GM23338 (cell line): ENCODE measurements at regions not wholly inside any gene's neighbourhood (a gene's known extent, or its start where the extent isn't known, plus 50 kb on each side); places are given as distances from the start of the nearest gene placed in this dataset.

Experiments
- ATAC-seq: fragments of 200-7000 bp; cut with Tn5 transposase; 3 replicates; pipeline ENCODE4 v1.9.1; 2020
- DNase-seq: peaks from one replicate; pipeline ENCODE4 v3.0.0-alpha.2; 2015; ENCODE audit warnings: low spot score
- H2AFZ ChIP-seq: fragments of 200-600 bp; sonication (generic); 2 replicates; pipeline ENCODE4 v1.8.0; 2016; ENCODE audit warnings: antibody characterized with exemption, mild to moderate bottlenecking, moderate library complexity
- H3F3A ChIP-seq: fragments of 200-600 bp; sonication (generic); replicated peaks from 2 replicates; pipeline ENCODE4 v1.8.0; 2017; ENCODE audit warnings: antibody characterized with exemption, mixed run types, low read depth
- H3K27ac ChIP-seq: fragments of 200-600 bp; sonication (generic); 2 replicates; pipeline ENCODE4 v1.6.1; 2016; ENCODE audit warnings: low read depth
- H3K27me3 ChIP-seq: fragments of 200-600 bp; sonication (generic); 2 replicates; pipeline ENCODE4 v1.8.0; 2016; ENCODE audit warnings: mild to moderate bottlenecking, mixed run types, moderate library complexity; ENCODE audit not compliant: insufficient read depth
- H3K36me3 ChIP-seq: fragments of 200-600 bp; sonication (generic); 2 replicates; pipeline ENCODE4 v1.8.0; 2016; ENCODE audit warnings: mild to moderate bottlenecking; ENCODE audit not compliant: insufficient read depth
- H3K4me1 ChIP-seq: fragments of 200-600 bp; sonication (generic); 2 replicates; pipeline ENCODE4 v1.8.0; 2016; ENCODE audit warnings: mild to moderate bottlenecking, moderate library complexity; ENCODE audit not compliant: insufficient read depth
- H3K4me2 ChIP-seq: fragments of 200-600 bp; sonication (generic); 2 replicates; pipeline ENCODE4 v1.7.1; 2017; ENCODE audit warnings: mixed run types
- H3K4me3 ChIP-seq: fragments of 200-600 bp; sonication (generic); 2 replicates; pipeline ENCODE4 v1.6.1; 2016; ENCODE audit warnings: mixed run types
- H3K79me2 ChIP-seq: fragments of 200-600 bp; sonication (generic); replicated peaks from 2 replicates; pipeline ENCODE4 v1.8.0; 2017; ENCODE audit warnings: mild to moderate bottlenecking; ENCODE audit not compliant: insufficient read depth
- H3K9me2 ChIP-seq: fragments of 200-600 bp; sonication (generic); 2 replicates; pipeline ENCODE4 v1.8.0; 2017; ENCODE audit not compliant: insufficient read depth
- H4K20me1 ChIP-seq: fragments of 200-600 bp; sonication (generic); replicated peaks from 2 replicates; pipeline ENCODE4 v1.8.0; 2017; ENCODE audit warnings: mild to moderate bottlenecking; ENCODE audit not compliant: insufficient read depth
- H3K27ac Mint-ChIP-seq: 2 replicates; pipeline ENCODE4 v1.8.0; 2020; ENCODE audit warnings: inconsistent platforms, mild to moderate bottlenecking, moderate library complexity, mixed read lengths
- H3K27me3 Mint-ChIP-seq: 3 replicates; pipeline ENCODE4 v1.8.0; 2022; ENCODE audit warnings: low read depth, mild to moderate bottlenecking, moderate library complexity, mixed read lengths, inconsistent platforms; ENCODE audit not compliant: insufficient read depth, poor library complexity
- H3K36me3 Mint-ChIP-seq: 3 replicates; pipeline ENCODE4 v1.8.0; 2021; ENCODE audit warnings: low read depth, mild to moderate bottlenecking, inconsistent platforms, moderate library complexity, mixed read lengths
- H3K4me1 Mint-ChIP-seq: 3 replicates; pipeline ENCODE4 v1.8.0; 2020; ENCODE audit warnings: mild to moderate bottlenecking, inconsistent platforms, mixed read lengths
- H3K4me3 Mint-ChIP-seq: 3 replicates; pipeline ENCODE4 v1.8.0; 2021; ENCODE audit warnings: moderate library complexity, mild to moderate bottlenecking, inconsistent platforms, mixed read lengths
- H3K9me3 Mint-ChIP-seq: 3 replicates; pipeline ENCODE4 v1.8.0; 2020; ENCODE audit warnings: moderate library complexity, mild to moderate bottlenecking, inconsistent platforms, mixed read lengths
- CREB1 ChIP-seq: fragments of 250-450 bp; sonication (Bioruptor Pico); IDR thresholded peaks from 2 replicates; pipeline ENCODE4 v1.5.0; 2020; ENCODE audit warnings: low read depth, mild to moderate bottlenecking, moderate library complexity
- CTCF ChIP-seq, 2 experiments: fragments of 200-600 bp in 1 of 2; sonication (generic) in 1 of 2; conservative IDR thresholded peaks; 2 replicates each; pipeline versions ENCODE4 v1.5.1 to v1.6.1; 2016 to 2017; ENCODE audit warnings: antibody characterized with exemption in 2 of 2, low read depth in 2 of 2, mild to moderate bottlenecking in 2 of 2, moderate library complexity in 1 of 2
- EZH2 ChIP-seq: fragments of 200-600 bp; sonication (generic); IDR thresholded peaks from one replicate; pipeline ENCODE4 v1.8.0; 2017; ENCODE audit warnings: antibody characterized with exemption, mild to moderate bottlenecking, low read depth; ENCODE audit not compliant: unreplicated experiment
- NANOG ChIP-seq: IDR thresholded peaks from 2 replicates; pipeline ENCODE4 v1.6.1; 2016; ENCODE audit warnings: antibody characterized with exemption, borderline replicate concordance
- REST ChIP-seq: IDR thresholded peaks from one replicate; pipeline ENCODE4 v1.6.1; 2018; ENCODE audit warnings: antibody characterized with exemption; ENCODE audit not compliant: unreplicated experiment
- ZNF462 ChIP-seq: fragments of 250-450 bp; sonication (Bioruptor Pico); IDR thresholded peaks from 2 replicates; pipeline ENCODE4 v1.5.0; 2020; ENCODE audit warnings: mild to moderate bottlenecking, moderate library complexity

GRCh38 chr11:23236826-23237555 is 376.7 kb upstream of the CCDC179 start (continued):
- TF ChIP-seq REST (no peak), NANOG (no peak), CTCF (conservative IDR thresholded peaks at IDR 0.05; ENCODE audit: low read depth in 2 of 2) (no peak)

GRCh38 chr11:23252426-23252825 is 392.2 kb upstream of the CCDC179 start:
- Mint-ChIP-seq H3K27me3 (no peaks in the 10 kb centered on the region), H3K4me1 (no peaks in the 10 kb centered on the region), H3K36me3 (no peaks in the 10 kb centered on the region), H3K4me3 (no peak overlapping the region), H3K27ac (no peak overlapping the region), H3K9me3 (no peaks in the 10 kb centered on the region)
- Histone ChIP-seq H3K36me3 (no peaks in the 10 kb centered on the region), H3F3A (no peaks in the 10 kb centered on the region), H3K4me1 (no peaks in the 10 kb centered on the region), H4K20me1 (no peaks in the 10 kb centered on the region), H2AFZ (no peak overlapping the region), H3K27me3 (no peaks in the 10 kb centered on the region), H3K27ac (no peak overlapping the region), H3K79me2 (no peaks in the 10 kb centered on the region), H3K4me3 (no peak overlapping the region), H3K4me2 (no peak overlapping the region), H3K9me2 (no peaks in the 10 kb centered on the region)
- DNase-seq (no peak), ATAC-seq (no peak)
- no peak for TF ChIP-seq ZNF462 (CRISPR knock-in tag)
- TF ChIP-seq CTCF (conservative IDR thresholded peaks at IDR 0.05; ENCODE audit: low read depth in 2 of 2), result no peak
- TF ChIP-seq NANOG, result no peak
- TF ChIP-seq EZH2, result no peak
- TF ChIP-seq CREB1, result no peak
